ENCODE measurements at regions not wholly inside any gene's neighbourhood (a gene's known extent, or its start where the extent isn't known, plus 50 kb on each side); places are given as distances from the start of the nearest gene placed in this dataset.

DNA sequence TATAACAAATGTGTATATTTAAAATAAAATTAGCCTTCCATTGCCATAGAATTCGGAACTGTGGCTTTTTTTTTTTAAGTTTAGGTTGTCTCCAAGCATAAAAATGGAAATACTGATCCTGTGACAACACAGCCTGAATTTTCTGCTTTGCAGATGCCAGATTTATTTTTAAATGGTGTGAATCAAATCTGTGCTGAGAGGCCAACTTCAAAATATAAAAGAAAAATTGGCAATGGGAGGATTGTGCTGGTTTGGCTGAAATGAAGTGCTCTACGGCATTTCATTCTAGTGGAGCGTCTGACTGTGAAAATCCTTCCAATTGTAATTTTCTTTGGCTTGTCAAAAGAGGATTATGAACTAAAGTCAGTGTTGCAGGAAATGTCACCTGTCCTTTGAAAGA is 580.3 kb upstream of the ZFP42 start:
- peak; percentile 20 for DNase-seq (ENCODE audit: low read depth)

DNA sequence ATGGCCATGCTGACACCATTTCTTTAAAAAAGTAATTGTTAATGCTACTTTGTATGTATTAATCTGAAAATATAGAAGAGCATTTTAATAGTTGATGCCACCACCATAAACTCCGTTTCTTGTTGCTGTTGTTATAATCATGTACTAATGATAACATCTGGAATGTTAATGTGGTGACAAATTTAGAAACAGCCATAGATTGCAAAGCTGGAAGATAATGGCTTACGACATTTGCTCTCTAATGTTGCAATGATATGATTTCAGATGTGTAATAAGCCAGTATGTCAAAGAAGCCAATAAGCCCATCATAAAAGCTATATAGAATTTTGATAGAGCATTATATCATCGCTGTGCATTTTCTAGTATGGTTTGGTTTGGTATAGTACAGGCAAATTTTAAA is 579.4 kb upstream of the ZFP42 start:
- no peak for DNase-seq (ENCODE audit: low read depth)

DNA sequence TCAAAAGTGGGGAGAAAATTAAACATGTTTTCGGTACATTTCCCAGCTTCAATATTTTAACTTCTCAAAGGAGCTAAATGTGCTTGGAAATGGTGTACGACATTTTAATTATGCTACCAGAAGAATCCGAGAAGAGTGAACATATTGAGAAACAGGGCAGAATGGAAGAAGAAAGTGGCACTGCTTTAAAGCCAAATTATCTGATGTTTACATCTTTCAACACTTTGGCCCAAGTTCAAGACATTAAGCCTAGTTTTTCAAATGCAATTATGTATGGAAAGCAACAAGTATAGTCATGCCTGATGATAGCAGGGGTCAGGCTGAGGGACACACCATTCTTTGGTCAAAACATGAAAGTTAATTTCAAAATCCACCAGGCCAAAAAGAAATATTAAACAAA is 577.9 kb upstream of the ZFP42 start:
- DNase-seq (ENCODE audit: low read depth), result no peak

DNA sequence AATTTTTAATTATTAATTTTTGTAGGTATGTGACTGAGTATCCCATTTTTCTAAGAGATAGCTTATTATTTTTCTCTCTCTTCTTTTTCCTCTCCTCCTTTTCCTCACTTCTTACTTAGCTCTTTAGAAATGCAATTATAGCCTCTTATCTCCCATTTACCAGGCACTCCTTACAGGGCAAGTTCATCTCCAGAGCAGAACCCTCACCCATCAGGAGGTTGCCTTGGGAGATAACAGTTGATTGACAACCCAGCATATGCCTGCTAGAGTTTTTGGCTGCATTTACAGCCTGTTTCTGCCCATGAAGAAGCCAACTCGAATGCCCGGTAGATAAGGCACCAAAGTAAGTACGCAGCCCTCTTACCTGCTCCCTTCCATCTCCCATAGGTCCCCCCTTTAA is 572.9 kb upstream of the ZFP42 start:
- no peak for DNase-seq (ENCODE audit: low read depth)

DNA sequence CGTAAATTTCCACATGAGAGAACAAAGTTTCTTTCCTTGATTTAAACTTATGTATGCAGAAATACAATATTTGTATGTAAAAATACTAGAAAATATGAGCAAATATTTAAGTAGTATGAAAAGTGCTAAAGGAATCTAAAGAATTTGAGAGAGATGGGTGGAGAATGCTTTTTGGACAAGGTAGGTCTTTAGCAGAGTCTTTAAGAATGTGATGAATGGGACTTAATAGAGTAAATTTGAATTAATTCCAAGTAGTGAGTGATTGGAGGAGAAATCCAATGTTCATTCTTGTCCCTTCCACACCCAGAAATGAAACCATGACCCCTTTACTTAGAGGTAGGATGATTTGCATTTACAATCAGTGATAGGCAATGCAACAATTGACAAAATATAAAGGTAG is 570.9 kb upstream of the ZFP42 start:
- no peak for DNase-seq (ENCODE audit: low read depth)

DNA sequence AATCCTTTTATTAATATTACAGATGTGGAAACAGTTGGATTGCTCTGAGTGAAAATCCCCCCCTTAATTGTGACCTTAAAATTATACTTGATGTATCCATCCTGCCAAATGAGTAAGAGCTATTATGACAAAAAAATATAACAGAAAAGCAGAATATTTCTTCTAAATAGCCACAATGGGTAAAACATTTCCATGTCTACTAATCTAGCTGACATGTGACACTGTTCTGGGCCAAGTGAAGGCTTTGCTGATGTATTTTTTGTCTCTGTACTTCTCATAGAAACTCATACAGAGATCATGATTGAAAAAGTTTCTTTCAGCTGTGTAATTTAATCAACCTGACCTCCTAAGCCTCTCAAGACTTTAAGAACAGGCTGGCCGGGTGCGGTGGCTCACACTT is 569.1 kb upstream of the ZFP42 start:
- no peak for DNase-seq (ENCODE audit: low read depth)

DNA sequence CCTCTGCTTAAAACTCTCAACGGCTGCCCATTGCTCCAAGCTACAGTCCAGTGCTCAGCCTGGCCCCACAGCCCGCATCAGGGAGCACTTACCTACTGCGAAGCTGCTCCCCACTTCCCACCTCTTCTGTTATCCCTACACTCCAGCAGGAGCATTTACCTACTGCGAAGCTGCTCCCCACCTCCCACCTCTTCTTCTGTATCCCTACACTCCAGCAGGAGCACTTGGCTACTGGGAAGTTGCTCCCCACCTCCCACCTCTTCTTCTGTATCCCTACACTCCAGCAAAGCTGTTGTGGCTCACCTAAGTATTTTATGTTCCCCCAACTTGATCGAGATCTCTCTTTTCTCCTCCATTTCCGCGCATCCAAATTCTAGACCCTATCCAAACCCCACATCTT is 563.3 kb upstream of the ZFP42 start:
- no peak for DNase-seq (ENCODE audit: low read depth)

DNA sequence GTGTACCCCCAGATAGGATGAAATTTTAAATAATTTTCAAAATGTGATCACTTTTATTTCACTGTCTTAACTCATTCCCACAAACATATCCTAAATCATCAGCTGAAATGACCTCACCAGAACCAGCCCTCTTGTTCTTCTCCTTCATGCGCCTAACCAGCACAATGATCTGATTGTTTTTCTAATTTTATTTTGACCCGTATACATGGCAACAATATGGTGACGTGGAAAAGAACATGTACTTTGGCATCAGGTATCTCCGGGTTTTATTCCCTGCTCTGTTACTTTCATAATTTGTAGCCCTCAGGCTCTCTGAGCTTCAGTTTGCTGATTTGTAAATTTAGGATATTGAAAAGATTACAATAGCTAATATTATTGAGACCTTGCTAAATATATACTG is 562.4 kb upstream of the ZFP42 start:
- DNase-seq (ENCODE audit: low read depth), result no peak

DNA sequence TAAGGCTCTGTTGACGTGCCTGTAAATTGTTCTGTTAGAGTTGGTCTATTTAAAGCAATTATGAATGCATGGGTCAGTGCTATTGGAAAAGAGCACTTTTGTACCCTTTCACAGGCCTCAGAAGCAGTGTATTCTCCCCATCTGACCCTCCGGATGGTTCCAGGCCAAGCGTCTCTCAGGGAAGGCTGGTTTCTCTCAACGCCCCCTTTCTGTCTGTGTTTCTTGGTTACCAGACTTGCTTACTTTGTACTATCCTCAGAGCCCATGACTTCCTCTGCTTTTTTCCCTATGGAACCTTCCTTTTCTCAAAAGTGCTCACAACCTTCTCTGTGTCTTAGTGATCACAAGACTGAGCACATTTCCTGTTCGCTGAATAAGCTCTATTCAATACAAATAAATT is 559.3 kb upstream of the ZFP42 start:
- no peak for DNase-seq (ENCODE audit: low read depth)

DNA sequence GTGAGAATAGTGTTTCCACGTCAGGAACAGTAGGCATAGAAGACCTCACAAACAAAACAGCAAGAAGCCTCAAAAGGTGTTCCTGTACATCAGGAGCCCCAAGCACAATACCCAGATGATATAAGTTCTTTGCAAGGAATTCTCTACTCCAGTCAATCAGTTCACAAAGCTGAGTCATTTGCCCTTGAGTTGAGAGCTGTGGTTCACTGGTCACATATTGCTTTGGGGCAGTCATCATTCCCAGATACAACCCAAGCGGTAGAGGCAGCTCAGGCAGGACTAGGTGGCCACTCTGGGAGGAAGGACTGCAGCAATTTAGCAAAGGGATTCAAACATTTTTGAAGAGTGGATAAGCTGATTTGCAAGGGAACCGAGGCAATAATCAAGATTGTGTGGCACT is 551.5 kb upstream of the ZFP42 start:
- peak; percentile 5 for DNase-seq (ENCODE audit: low read depth)

DNA sequence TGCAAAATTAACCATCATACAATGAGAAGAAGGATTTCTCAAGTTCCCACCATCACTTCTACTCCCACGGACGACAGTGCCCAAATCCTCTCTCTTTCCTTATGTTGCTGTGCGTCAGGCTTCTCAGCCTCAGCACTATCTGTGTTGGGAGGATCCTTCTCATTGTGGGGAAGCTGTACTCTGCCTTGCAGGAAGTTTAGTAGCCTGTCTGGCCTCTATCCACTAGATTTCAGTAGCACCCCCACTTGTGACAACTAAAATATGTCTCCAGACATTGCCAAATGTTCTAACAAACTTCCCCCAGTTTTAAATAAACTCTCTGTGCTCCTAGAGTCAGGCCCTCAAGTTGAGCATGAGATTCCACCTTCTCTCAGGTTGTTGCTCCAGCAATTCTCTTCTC is 545.9 kb upstream of the ZFP42 start:
- DNase-seq (ENCODE audit: low read depth), result no peak

DNA sequence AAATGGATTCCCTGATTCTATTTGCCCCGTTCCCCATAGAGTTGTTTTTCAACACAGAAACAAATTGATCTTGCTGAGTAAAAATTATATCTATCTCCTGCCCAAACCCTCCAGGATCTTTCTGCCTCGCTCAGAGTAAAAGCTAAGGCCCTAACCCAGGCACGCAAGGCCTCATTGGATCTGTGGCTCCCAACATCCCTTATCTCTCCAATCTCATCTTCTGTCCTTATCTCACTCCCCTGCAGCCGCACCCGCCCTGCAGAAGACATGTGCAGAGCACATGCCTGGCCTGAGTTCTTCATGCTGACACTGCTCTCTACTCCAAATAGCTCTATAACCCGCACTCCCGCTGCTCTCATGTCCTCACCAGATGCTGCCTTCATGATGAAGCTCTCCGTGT is 543.8 kb upstream of the ZFP42 start:
- no peak for DNase-seq (ENCODE audit: low read depth)

DNA sequence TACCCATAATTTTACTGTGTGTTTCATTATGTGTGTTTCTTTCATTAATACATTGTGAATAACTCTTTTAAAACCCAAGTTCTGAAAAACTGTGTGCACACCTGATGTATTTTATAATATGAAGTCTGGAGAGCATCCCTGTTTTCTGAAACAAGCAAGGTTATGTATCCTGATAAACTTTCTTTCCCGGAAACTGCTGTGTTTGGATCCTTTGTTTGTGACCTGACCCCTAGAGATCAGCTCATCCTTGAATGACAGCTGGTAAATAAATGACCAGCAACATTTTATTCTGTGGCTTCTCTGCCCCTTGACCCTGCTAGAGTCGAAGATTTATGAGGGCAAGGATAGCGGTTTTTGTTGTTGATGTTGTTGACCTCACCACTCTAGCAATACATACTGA is 535.6 kb upstream of the ZFP42 start:
- DNase-seq (ENCODE audit: low read depth), result no peak

DNA sequence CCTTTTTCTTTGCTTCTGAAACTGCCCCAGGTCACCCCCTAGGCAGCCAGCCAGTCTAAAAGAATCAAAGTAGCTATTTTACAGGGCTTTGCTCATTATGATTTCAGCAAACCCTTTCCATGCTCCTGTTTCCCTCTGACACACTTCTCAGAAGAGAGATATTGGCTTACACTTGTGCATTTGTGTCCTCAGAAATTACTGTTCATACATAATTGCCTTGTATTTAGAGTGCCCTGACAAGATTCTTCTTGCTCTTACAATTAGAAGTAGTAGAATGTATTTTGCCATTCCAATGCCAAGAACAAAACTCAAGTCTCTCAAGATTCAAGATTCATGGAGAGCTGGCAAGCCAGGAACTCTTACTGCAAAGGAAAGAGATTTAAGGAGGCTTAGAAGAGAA is 531.0 kb upstream of the ZFP42 start:
- no peak for DNase-seq (ENCODE audit: low read depth)

DNA sequence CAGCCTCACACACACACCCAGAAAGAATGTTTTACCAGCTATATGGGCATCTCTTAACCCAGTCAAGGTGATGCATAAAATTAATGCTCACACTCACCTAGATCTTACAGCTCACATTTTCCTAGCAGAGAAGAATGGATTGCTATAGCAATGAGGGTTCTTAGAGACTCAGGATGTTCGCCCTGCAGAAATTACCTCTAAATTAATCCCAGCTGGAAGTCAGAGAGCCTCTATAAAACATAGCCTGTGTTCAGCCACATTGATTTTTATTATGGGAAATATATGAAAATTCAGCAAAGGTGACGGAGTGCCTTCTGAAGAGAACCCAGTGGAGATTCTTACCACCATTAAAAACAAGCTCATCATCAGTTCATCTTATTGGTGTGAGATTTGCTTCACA is 528.3 kb upstream of the ZFP42 start:
- DNase-seq (ENCODE audit: low read depth), result no peak

DNA sequence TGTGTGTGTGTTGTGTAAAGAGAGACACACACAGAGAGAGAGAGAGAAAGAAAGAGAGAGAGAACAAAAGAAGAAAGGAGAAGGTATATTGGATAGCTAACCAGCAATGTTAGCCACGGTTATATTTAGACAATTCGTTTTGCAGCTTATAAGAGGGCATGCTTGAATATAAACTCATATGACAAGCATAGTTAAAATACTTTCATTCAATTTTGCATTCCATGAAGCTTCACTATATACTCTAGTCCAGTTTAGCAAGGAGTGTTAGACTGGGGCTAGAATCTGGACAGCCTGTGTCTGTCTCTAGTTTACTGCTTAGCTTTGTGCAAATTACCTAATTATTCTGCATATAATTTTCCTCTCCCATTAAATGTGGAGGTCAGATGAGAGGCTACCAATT is 525.9 kb upstream of the ZFP42 start:
- no peak for DNase-seq (ENCODE audit: low read depth)

DNA sequence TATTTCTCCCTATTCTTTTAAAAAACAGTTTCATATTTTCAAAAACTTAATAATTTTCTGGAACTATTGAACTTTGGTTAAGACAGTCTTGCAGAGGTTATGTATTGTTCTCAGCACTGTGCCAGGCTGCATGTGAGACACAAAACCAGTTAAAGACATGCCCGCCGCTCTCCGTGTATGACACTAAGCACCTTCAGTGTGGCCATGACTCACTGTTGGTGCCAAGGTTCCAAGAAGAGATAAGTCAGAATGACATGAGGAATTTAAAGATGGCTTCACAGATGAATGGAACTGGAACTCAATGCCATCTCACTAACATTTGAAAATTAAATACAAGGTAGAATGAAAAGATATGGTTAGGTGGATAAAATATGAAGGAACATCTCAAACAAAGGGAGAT is 525.5 kb upstream of the ZFP42 start:
- DNase-seq (ENCODE audit: low read depth), result no peak

DNA sequence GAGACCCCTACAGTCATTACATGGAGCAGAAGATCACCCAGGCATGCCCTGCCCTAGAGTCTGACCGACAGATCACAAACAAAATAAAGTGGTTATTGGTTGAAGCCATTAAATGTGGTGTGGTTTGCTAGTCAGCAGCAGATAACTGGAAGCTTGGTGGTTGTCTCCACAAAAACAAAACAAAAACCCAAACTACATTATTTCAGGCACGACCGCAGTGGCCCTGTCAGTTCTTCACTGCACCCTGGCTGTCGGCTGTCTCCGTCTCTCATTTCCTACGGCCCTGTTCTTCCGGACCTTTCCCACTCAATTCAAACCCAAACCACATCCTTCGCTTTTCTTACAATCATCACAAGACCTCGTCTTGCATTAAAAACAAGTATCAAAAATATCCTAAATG is 521.3 kb upstream of the ZFP42 start:
- no peak for DNase-seq (ENCODE audit: low read depth)

DNA sequence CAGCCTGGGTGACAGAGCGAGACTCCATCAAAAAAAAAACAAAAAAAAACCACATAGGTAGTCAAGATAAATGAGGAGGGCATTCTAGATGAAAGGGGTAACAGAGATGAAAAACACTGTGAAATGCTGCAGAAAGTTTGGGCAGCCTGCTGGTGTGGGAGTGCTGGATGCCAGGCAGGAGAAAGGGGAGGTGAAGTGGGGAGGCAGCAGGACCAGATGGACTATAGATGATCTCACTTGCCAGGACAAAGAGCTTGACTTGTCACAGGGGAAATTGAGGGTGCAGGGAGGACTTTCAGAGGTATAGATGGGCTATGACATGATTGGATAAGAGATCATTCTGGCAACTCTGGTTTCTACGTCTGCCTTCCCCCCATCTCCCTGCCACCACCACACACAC is 519.7 kb upstream of the ZFP42 start:
- no peak for DNase-seq (ENCODE audit: low read depth)

DNA sequence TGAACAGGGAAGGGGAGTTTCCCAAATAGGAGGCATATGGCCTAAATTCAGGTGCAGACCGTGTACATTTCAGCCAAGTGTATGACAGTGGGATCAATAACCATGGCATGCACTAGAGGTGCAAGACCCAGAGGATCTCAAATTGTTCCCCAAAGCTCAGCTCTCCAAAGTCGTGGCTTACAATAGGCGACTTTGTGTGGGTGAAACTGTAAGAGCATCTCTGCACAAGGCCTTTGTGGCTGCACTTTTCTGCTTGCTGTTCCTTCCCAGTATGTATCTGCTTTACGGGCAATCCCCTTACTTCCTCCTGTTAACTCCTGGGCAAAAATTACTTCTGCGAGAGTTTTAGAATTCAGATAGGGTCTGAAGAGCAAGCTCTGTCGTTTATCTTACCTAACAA is 518.3 kb upstream of the ZFP42 start:
- no peak for DNase-seq (ENCODE audit: low read depth)

DNA sequence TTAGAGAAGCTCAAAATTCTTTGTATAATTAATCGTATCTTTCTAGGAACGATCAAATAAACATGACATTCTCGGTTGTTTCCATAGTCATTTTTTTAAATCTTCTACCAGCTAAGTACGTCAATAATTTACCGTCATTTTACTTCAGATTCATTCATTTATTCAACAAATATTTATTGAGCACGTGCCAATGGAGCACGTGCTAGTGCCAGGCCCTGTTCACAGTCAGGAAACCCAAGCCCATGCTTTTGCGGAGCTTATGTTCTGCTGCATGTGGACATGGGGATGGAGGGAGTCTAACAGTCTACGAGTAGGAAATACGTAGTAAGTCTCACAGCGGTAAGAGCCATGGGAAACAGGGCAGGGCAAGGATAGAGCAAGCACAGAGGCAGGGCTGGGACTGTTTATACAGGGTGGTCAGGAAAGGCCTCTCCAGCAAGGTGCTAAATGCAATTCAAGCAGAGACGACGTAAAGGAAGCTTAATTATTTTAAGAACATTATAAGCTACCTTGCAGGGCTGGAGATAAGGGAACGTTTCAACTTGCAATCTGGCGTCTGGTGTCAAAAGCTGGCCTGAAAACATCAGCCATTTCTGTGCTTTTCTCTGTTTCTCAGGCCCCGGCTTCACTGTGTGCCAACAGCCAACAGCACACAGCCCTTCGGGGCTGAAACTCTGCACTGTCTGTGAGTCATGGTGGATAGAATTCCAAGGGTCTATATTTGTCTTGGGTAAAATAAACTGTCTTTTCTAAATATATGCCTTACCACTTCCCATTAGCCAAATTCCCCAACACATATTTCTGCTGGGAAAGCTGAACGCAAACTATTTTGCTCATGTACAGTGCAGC is 517.1 kb upstream of the ZFP42 start:
- peak; percentile 90 for DNase-seq (ENCODE audit: low read depth)

DNA sequence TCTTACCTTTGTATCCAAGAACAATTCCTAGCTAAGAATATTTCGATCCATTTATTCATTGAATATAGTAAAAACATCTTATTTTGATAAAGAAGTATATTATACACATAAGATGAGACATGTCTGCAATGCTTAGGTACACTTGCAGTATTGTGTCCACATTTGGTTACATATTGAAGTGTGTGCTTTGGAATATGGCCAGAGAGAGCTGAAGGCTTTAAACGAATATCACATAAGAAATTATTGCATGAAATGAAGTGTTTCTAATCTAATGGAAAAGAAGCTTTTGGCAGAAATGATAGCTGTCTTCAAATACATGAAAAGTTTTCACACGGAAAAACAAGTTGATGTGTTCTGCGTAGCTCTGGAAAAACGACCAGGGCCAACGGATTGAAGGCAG is 516.1 kb upstream of the ZFP42 start:
- no peak for DNase-seq (ENCODE audit: low read depth)

DNA sequence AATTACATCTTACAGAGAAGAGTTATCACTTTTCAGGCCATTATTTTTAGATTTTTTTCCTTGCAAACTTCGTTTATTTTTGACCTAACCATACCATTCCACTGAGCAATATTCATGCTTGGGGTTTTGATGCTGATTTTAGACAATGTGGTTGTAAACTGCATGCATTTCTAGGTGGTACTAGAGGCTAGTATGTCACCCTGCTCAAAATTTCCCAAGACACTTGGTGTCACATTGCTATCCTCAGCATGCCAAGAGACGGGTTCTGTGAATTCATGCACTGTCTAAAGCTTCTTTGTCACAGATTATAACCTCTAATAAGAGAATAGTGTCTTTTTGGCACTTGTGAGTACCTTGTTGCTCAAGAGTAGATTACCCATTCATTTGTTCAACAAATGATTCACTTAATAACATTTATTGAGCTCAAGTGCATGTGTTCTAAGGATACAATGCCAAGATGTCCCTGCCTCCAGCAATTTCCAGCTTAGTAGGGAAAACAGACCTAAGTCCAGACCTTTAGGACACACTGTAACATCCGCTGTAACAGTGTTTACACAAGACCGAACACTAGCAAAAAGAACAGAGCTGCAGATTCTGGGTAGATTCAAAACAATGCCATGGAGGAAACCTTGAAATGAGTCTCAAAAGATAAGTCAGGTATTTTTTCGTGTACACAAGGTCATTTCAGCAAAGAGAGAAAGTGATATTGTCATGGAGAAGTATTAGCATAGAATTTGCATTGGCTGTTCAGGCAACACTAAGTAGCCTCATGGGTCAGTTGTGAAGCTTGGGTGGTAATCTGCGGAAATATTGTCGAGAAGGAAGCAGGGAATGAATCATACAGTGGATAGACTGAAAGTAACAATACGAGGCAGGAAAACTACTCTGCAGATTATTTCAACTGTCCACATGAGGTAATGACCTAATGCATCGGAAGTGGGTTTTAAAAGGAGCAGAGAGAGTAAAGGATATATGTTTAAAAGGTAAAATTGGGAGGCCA is 515.1 kb upstream of the ZFP42 start:
- peak; percentile 59 for DNase-seq (ENCODE audit: low read depth)
